PC-9 (cell line): ENCODE measurements at regions not wholly inside any gene's neighbourhood (a gene's known extent, or its start where the extent isn't known, plus 50 kb on each side); places are given as distances from the start of the nearest gene placed in this dataset.
A peak's percentile ranks its signal among the peaks of the same experiment; 100 is the strongest.

Experiments used
- BruUV-seq: library from RNA; stranded (reverse); fragments of 400-500 nt; replicated peaks from 2 replicates; lab custom pipeline; 2021; lab: Mats Ljungman, UMichigan
- CTCF ChIA-PET: fragments of 300-600 bp; sonication (Branson Sonifier 250); formaldehyde crosslinking; loops from one replicate; lab custom pipeline; 2022; ENCODE audit warnings: antibody characterized with exemption; lab: Charles Lee
- POLR2A ChIA-PET: fragments of 300-600 bp; sonication (Branson Sonifier 250); formaldehyde crosslinking; loops from one replicate; lab custom pipeline; 2022; ENCODE audit warnings: antibody characterized with exemption; ENCODE audit not compliant: unreplicated experiment; lab: Charles Lee
- DNase-seq, 2 experiments: peaks; one replicate each; pipeline versions ENCODE4 v3.0.0 to v3.0.0-alpha.2; 2015 to 2022; ENCODE audit warnings: mixed read lengths in 1 of 2
- H2AFZ ChIP-seq: fragments of 200-600 bp; sonication (generic); 2 replicates; pipeline ENCODE4 v1.8.1; 2017; ENCODE audit warnings: antibody characterized with exemption
- H3F3A ChIP-seq: fragments of 200-600 bp; sonication (generic); 2 replicates; pipeline ENCODE4 v1.8.1; 2017; ENCODE audit warnings: antibody characterized with exemption, mild to moderate bottlenecking, low read depth; ENCODE audit not compliant: insufficient read depth
- H3K27ac ChIP-seq: fragments of 200-600 bp; sonication (generic); 2 replicates; pipeline ENCODE4 v1.6.1; 2016; ENCODE audit warnings: mixed run types
- H3K27me3 ChIP-seq: fragments of 200-600 bp; sonication (generic); 2 replicates; pipeline ENCODE4 v1.6.1; 2016; ENCODE audit warnings: low read depth, mixed run types; ENCODE audit not compliant: insufficient read depth
- H3K36me3 ChIP-seq: fragments of 200-600 bp; sonication (generic); 2 replicates; pipeline ENCODE4 v1.6.1; 2016; ENCODE audit warnings: low read depth, mixed run types
- H3K4me1 ChIP-seq: fragments of 200-600 bp; sonication (generic); replicated peaks from 2 replicates; pipeline ENCODE4 v1.6.1; 2016; ENCODE audit warnings: mixed run types; ENCODE audit not compliant: insufficient read depth
- H3K4me2 ChIP-seq: fragments of 200-600 bp; sonication (generic); 2 replicates; pipeline ENCODE4 v1.6.1; 2017; ENCODE audit warnings: mixed run types
- H3K4me3 ChIP-seq: fragments of 200-600 bp; sonication (generic); 2 replicates; pipeline ENCODE4 v1.6.1; 2016; ENCODE audit warnings: mixed run types
- H3K79me2 ChIP-seq: fragments of 200-600 bp; sonication (generic); 2 replicates; pipeline ENCODE4 v1.6.1; 2017; ENCODE audit warnings: low read depth, mixed run types
- H3K9me2 ChIP-seq: fragments of 200-600 bp; sonication (generic); 2 replicates; pipeline ENCODE4 v1.8.1; 2017; ENCODE audit warnings: mild to moderate bottlenecking; ENCODE audit not compliant: insufficient read depth
- H3K9me3 ChIP-seq: fragments of 200-600 bp; sonication (generic); 2 replicates; pipeline ENCODE4 v1.8.1; 2016; ENCODE audit warnings: low read depth; ENCODE audit not compliant: insufficient read depth
- H4K20me1 ChIP-seq: fragments of 200-600 bp; sonication (generic); 2 replicates; pipeline ENCODE4 v1.8.1; 2017; ENCODE audit not compliant: insufficient read depth
- EZH2 ChIP-seq: fragments of 200-600 bp; sonication (generic); IDR thresholded peaks from 2 replicates; pipeline ENCODE4 v1.8.0; 2017; ENCODE audit warnings: antibody characterized with exemption, low read depth
- intact Hi-C: fragments of 100-400 bp; cut with micrococcal nuclease; formaldehyde crosslinking; loops from one replicate; pipeline ENCODE4 v1.10.0; 2022; ENCODE audit not compliant: unreplicated experiment
- TF ChIP-seq, protein P1 (sequence below): fragments of 200-600 bp; sonication (generic); conservative IDR thresholded peaks from 2 replicates; pipeline ENCODE4 v1.6.1; 2017; ENCODE audit warnings: mixed run types, antibody characterized with exemption, mild to moderate bottlenecking, moderate library complexity

DNA sequence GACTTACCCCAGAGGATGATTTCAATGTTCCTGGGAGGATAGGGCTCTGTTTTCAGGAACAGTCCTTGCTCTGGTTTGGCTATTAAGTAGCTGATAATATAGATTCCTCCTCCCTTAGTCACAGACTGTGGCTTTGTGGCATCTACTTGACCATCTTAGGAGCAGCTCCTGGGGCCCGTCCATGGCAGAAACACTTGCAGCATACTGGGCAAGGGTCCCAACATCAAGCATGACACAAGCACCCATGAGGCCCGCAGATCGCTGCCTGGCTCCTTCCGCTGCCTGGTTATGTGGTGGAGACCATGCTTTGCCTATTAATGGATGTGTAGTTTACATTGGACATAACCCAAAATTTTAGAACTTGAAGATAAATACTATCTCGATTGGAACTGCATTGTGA is 170.1 kb downstream of the ICE1 start:
- H2AFZ ChIP-seq, result no peak overlapping the region
- POLR2A ChIA-PET, result no interaction called here
- no peaks in the 10 kb centered on the region for H3K9me2 ChIP-seq
- peaks cover 39% of the 10 kb centered on the region for H3K27me3 ChIP-seq
- H3K4me3 ChIP-seq, result no peak overlapping the region
- H3K79me2 ChIP-seq, result no peaks in the 10 kb centered on the region
- no peak overlapping the region for H3K4me2 ChIP-seq
- H3K9me3 ChIP-seq, result no peaks in the 10 kb centered on the region
- H3K27ac ChIP-seq, result no peak overlapping the region
- peak in 1 of 2 experiments; percentile 47 for DNase-seq
- H3K36me3 ChIP-seq, result no peaks in the 10 kb centered on the region
- CTCF ChIA-PET, result no interaction called here
- TF ChIP-seq, protein P1, sequence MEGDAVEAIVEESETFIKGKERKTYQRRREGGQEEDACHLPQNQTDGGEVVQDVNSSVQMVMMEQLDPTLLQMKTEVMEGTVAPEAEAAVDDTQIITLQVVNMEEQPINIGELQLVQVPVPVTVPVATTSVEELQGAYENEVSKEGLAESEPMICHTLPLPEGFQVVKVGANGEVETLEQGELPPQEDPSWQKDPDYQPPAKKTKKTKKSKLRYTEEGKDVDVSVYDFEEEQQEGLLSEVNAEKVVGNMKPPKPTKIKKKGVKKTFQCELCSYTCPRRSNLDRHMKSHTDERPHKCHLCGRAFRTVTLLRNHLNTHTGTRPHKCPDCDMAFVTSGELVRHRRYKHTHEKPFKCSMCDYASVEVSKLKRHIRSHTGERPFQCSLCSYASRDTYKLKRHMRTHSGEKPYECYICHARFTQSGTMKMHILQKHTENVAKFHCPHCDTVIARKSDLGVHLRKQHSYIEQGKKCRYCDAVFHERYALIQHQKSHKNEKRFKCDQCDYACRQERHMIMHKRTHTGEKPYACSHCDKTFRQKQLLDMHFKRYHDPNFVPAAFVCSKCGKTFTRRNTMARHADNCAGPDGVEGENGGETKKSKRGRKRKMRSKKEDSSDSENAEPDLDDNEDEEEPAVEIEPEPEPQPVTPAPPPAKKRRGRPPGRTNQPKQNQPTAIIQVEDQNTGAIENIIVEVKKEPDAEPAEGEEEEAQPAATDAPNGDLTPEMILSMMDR, result no peak
- no peak for TF ChIP-seq EZH2
- BruUV-seq, result no TSS peak
- no peaks in the 10 kb centered on the region for H3K4me1 ChIP-seq
- no peaks in the 10 kb centered on the region for H3F3A ChIP-seq
- intact Hi-C loops, result no loop called here
- no peaks in the 10 kb centered on the region for H4K20me1 ChIP-seq

DNA sequence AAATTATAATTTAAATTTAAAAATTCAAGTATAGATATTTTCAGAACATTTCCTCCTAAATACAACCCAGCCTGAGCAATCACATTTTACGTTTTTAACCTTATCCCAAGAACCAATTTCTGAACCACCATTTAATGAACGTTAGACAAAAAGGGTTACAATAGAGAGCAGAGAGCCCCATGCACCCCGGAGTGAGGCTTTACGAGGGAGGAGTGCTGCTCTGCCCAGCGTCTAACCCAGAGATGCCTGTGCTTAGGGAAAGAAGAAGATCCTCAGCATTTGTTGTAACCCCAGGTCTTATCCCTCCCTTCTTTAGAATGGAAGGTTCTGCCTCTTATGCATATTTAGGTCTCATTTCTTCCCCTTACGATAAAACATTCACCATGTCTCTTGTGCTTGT is 169.1 kb downstream of the ICE1 start:
- H3K9me2 ChIP-seq, result no peaks in the 10 kb centered on the region
- TF ChIP-seq, protein P1, result no peak
- no peak for TF ChIP-seq EZH2
- H3F3A ChIP-seq, result no peaks in the 10 kb centered on the region
- H3K9me3 ChIP-seq, result no peaks in the 10 kb centered on the region
- no peak overlapping the region for H3K4me3 ChIP-seq
- ChIA-PET POLR2A (no interaction called here), CTCF (no interaction called here)
- no peak overlapping the region for H3K27ac ChIP-seq
- H2AFZ ChIP-seq, result no peak overlapping the region
- H3K36me3 ChIP-seq, result no peaks in the 10 kb centered on the region
- BruUV-seq, result no TSS peak
- H4K20me1 ChIP-seq, result no peaks in the 10 kb centered on the region
- peaks cover 45% of the 10 kb centered on the region for H3K27me3 ChIP-seq
- no peak for DNase-seq
- H3K4me1 ChIP-seq, result no peaks in the 10 kb centered on the region
- H3K4me2 ChIP-seq, result no peak overlapping the region
- H3K79me2 ChIP-seq, result no peaks in the 10 kb centered on the region
- intact Hi-C loops, result no loop called here

DNA sequence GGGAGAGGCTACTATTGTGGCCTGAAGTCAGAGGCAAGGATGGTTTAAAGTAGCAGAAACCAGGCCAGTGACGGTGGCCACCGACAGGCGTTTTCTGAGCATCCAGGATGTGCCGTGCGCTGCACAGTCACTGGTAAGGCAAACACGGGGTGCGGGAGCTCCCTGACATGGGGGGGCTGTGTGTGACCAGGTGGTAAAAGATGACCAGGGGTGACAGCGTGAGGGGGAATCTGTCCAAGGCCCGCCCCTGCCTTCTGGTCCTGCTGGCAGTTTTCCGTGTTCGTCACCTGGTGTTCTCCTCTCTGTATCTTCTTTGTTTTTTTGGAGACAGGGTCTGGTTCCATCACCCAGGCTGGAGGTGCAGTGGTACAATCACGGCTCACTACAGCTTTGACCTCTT is 167.4 kb downstream of the ICE1 start:
- Histone ChIP-seq H2AFZ (no peak overlapping the region), H4K20me1 (no peaks in the 10 kb centered on the region), H3K4me3 (no peak overlapping the region), H3K27me3 (peaks cover 60% of the 10 kb centered on the region), H3K4me2 (no peak overlapping the region), H3K79me2 (no peaks in the 10 kb centered on the region), H3K4me1 (no peaks in the 10 kb centered on the region), H3K9me2 (no peaks in the 10 kb centered on the region), H3K9me3 (no peaks in the 10 kb centered on the region), H3K36me3 (no peaks in the 10 kb centered on the region), H3K27ac (no peak overlapping the region), H3F3A (no peaks in the 10 kb centered on the region)
- DNase-seq, result no peak
- ChIA-PET POLR2A (no interaction called here), CTCF (no interaction called here)
- intact Hi-C loops, result no loop called here
- BruUV-seq, result no TSS peak
- no peak for TF ChIP-seq EZH2
- TF ChIP-seq, protein P1, result no peak
